ENCODE measurements at regions not wholly inside any gene's neighbourhood (a gene's known extent, or its start where the extent isn't known, plus 50 kb on each side); places are given as distances from the start of the nearest gene placed in this dataset.
"Not testable (repeated sequence)": the region's sequence is repeated elsewhere in the genome, so short reads cannot be mapped to it uniquely, and the experiment has no call there.

GRCh38 chr4:174055344-174055743 is 228.1 kb downstream of the FBXO8 start:
- Histone ChIP-seq H3K9me3 (no peaks in the 10 kb centered on the region), H3K4me3 (no peak overlapping the region), H3K36me3 (no peaks in the 10 kb centered on the region), H3K4me1 (no peaks in the 10 kb centered on the region), H3K27ac (no peak overlapping the region), H3K27me3 (no peaks in the 10 kb centered on the region)
- WGBS = 95% methylated on average over 4 of the region's 4 CpGs
- TF ChIP-seq CTCF (IDR thresholded peaks at IDR 0.05) (no peak), EP300 (IDR thresholded peaks at IDR 0.05) (no peak), POLR2AphosphoS5 (IDR thresholded peaks at IDR 0.05) (no peak), POLR2A (IDR thresholded peaks at IDR 0.05) (no peak)
- no peak for DNase-seq (ENCODE audit: low spot score in 2 of 2)

- no peaks in the 10 kb centered on the region for H3K36me3 ChIP-seq
- H3K4me1 ChIP-seq = no peaks in the 10 kb centered on the region
- no peak for DNase-seq (ENCODE audit: low spot score in 2 of 2)
- no peaks in the 10 kb centered on the region for H3K27me3 ChIP-seq
- no peaks in the 10 kb centered on the region for H3K9me3 ChIP-seq
- TF ChIP-seq CTCF (IDR thresholded peaks at IDR 0.05) (no peak), EP300 (IDR thresholded peaks at IDR 0.05) (no peak), POLR2AphosphoS5 (IDR thresholded peaks at IDR 0.05) (no peak), POLR2A (IDR thresholded peaks at IDR 0.05) (no peak)
- 71% methylated on average over 2 of the region's 2 CpGs for WGBS
- no peak overlapping the region for H3K4me3 ChIP-seq
- H3K27ac ChIP-seq = no peak overlapping the region
These were observed 229.6 kb downstream of the FBXO8 start for GRCh38 chr4:174053895-174054294.

- no peaks in the 10 kb centered on the region for H3K4me1 ChIP-seq
- TF ChIP-seq POLR2A (IDR thresholded peaks at IDR 0.05) (no peak), CTCF (IDR thresholded peaks at IDR 0.05) (no peak), EP300 (IDR thresholded peaks at IDR 0.05) (no peak), POLR2AphosphoS5 (IDR thresholded peaks at IDR 0.05) (no peak)
- no peaks in the 10 kb centered on the region for H3K9me3 ChIP-seq
- DNase-seq (ENCODE audit: low spot score in 2 of 2) = no peak
- no peaks in the 10 kb centered on the region for H3K36me3 ChIP-seq
- no peak overlapping the region for H3K27ac ChIP-seq
- no peak overlapping the region for H3K4me3 ChIP-seq
- no peaks in the 10 kb centered on the region for H3K27me3 ChIP-seq
- 58% methylated on average over 4 of the region's 4 CpGs for WGBS
These were observed 236.1 kb downstream of the FBXO8 start for GRCh38 chr4:174047363-174047762.

- DNase-seq (ENCODE audit: low spot score in 2 of 2); H3K4me1 ChIP-seq; H3K9me3 ChIP-seq; H3K36me3 ChIP-seq; H3K4me3 ChIP-seq; H3K27me3 ChIP-seq; H3K27ac ChIP-seq: not testable (repeated sequence)
- WGBS = 95% methylated on average over 2 of the region's 2 CpGs
These were observed 237.6 kb downstream of the FBXO8 start for GRCh38 chr4:174045829-174046228.

- TF ChIP-seq CTCF (IDR thresholded peaks at IDR 0.05) (no peak), POLR2A (IDR thresholded peaks at IDR 0.05) (no peak), POLR2AphosphoS5 (IDR thresholded peaks at IDR 0.05) (no peak), EP300 (IDR thresholded peaks at IDR 0.05) (no peak)
- Histone ChIP-seq H3K27me3 (no peaks in the 10 kb centered on the region), H3K4me1 (no peaks in the 10 kb centered on the region), H3K4me3 (no peak overlapping the region), H3K9me3 (no peaks in the 10 kb centered on the region), H3K36me3 (no peaks in the 10 kb centered on the region), H3K27ac (no peak overlapping the region)
- no peak for DNase-seq (ENCODE audit: low spot score in 2 of 2)
- 84% methylated on average over 1 of the region's 1 CpG for WGBS
These were observed 238.1 kb downstream of the FBXO8 start for GRCh38 chr4:174045381-174045780.

GRCh38 chr4:174041555-174042105 is 241.8 kb downstream of the FBXO8 start:
- TF ChIP-seq CTCF (IDR thresholded peaks at IDR 0.05) = no peak
- no peak for TF ChIP-seq EP300 (IDR thresholded peaks at IDR 0.05)
- TF ChIP-seq POLR2A (IDR thresholded peaks at IDR 0.05) = no peak
- no peak for TF ChIP-seq POLR2AphosphoS5 (IDR thresholded peaks at IDR 0.05)
- Histone ChIP-seq H3K9me3 (no peaks in the 10 kb centered on the region), H3K4me3 (no peak overlapping the region), H3K27me3 (no peaks in the 10 kb centered on the region), H3K4me1 (peaks cover under 1% of the 10 kb centered on the region), H3K27ac (no peak overlapping the region), H3K36me3 (no peaks in the 10 kb centered on the region)
- WGBS = 55% methylated on average over 9 of the region's 9 CpGs
- no peak for DNase-seq (ENCODE audit: low spot score in 2 of 2)
